ENCODE measurements at regions not wholly inside any gene's neighbourhood (a gene's known extent, or its start where the extent isn't known, plus 50 kb on each side); places are given as distances from the start of the nearest gene placed in this dataset.

- TF ChIP-seq CTCF (conservative IDR thresholded peaks at IDR 0.05; ENCODE audit: low read depth, low read length), result no peak
- H3K27me3 ChIP-seq (ENCODE audit: insufficient read depth, low read depth), result no peaks in the 10 kb centered on the region
- no peaks in the 10 kb centered on the region for H4K20me1 ChIP-seq (ENCODE audit: insufficient read depth)
- H3K9ac ChIP-seq, result no peak overlapping the region
- no peak overlapping the region for H3K4me3 ChIP-seq (IDR thresholded peaks at IDR 0.05; ENCODE audit: insufficient read depth, low read depth, low read length)
- H2AFZ ChIP-seq (ENCODE audit: low read depth), result no peak overlapping the region
- H3K79me2 ChIP-seq (ENCODE audit: insufficient read depth, low read depth), result no peaks in the 10 kb centered on the region
- H3K4me2 ChIP-seq, result no peak overlapping the region
- H3K27ac ChIP-seq, result no peak overlapping the region
- H3K36me3 ChIP-seq (ENCODE audit: insufficient read depth), result no peaks in the 10 kb centered on the region
- no peaks in the 10 kb centered on the region for H3K4me1 ChIP-seq (ENCODE audit: low read depth, poor library complexity, severe bottlenecking)
These were observed 176.2 kb upstream of the THRB start for GRCh38 chr3:24670871-24671270.

- Histone ChIP-seq H3K9ac (no peak overlapping the region), H3K27me3 (ENCODE audit: insufficient read depth, low read depth) (no peaks in the 10 kb centered on the region), H3K27ac (no peak overlapping the region), H4K20me1 (ENCODE audit: insufficient read depth) (no peaks in the 10 kb centered on the region), H3K4me3 (IDR thresholded peaks at IDR 0.05; ENCODE audit: insufficient read depth, low read depth, low read length) (no peak overlapping the region), H3K4me1 (ENCODE audit: low read depth, poor library complexity, severe bottlenecking) (no peaks in the 10 kb centered on the region), H3K4me2 (no peak overlapping the region), H3K36me3 (ENCODE audit: insufficient read depth) (no peaks in the 10 kb centered on the region), H3K79me2 (ENCODE audit: insufficient read depth, low read depth) (no peaks in the 10 kb centered on the region), H2AFZ (ENCODE audit: low read depth) (no peak overlapping the region)
- TF ChIP-seq CTCF (conservative IDR thresholded peaks at IDR 0.05; ENCODE audit: low read depth, low read length), result no peak
These were observed 178.9 kb upstream of the THRB start for GRCh38 chr3:24673596-24673995.

GRCh38 chr3:24674261-24674660, 179.6 kb upstream of the THRB start:
- no peak overlapping the region for H2AFZ ChIP-seq (ENCODE audit: low read depth)
- H3K9ac ChIP-seq, result no peak overlapping the region
- no peak for TF ChIP-seq CTCF (conservative IDR thresholded peaks at IDR 0.05; ENCODE audit: low read depth, low read length)

GRCh38 chr3:24678021-24678420, 183.4 kb upstream of the THRB start:
- H3K4me2 ChIP-seq, result no peak overlapping the region
- no peak overlapping the region for H3K27ac ChIP-seq
- H3K9ac ChIP-seq, result no peak overlapping the region

More at GRCh38 chr3:24674261-24674660, 179.6 kb upstream of the THRB start:
- no peak overlapping the region for H3K4me2 ChIP-seq
- no peak overlapping the region for H3K4me3 ChIP-seq (IDR thresholded peaks at IDR 0.05; ENCODE audit: insufficient read depth, low read depth, low read length)
- no peaks in the 10 kb centered on the region for H3K4me1 ChIP-seq (ENCODE audit: low read depth, poor library complexity, severe bottlenecking)
- no peaks in the 10 kb centered on the region for H3K36me3 ChIP-seq (ENCODE audit: insufficient read depth)
- no peaks in the 10 kb centered on the region for H3K27me3 ChIP-seq (ENCODE audit: insufficient read depth, low read depth)
- no peak overlapping the region for H3K27ac ChIP-seq
- H3K79me2 ChIP-seq (ENCODE audit: insufficient read depth, low read depth), result no peaks in the 10 kb centered on the region
- no peaks in the 10 kb centered on the region for H4K20me1 ChIP-seq (ENCODE audit: insufficient read depth)

More at GRCh38 chr3:24678021-24678420, 183.4 kb upstream of the THRB start:
- TF ChIP-seq CTCF (conservative IDR thresholded peaks at IDR 0.05; ENCODE audit: low read depth, low read length), result no peak
- Histone ChIP-seq H3K4me3 (IDR thresholded peaks at IDR 0.05; ENCODE audit: insufficient read depth, low read depth, low read length) (no peak overlapping the region), H3K27me3 (ENCODE audit: insufficient read depth, low read depth) (no peaks in the 10 kb centered on the region), H2AFZ (ENCODE audit: low read depth) (no peak overlapping the region), H4K20me1 (ENCODE audit: insufficient read depth) (no peaks in the 10 kb centered on the region), H3K79me2 (ENCODE audit: insufficient read depth, low read depth) (no peaks in the 10 kb centered on the region), H3K36me3 (ENCODE audit: insufficient read depth) (no peaks in the 10 kb centered on the region), H3K4me1 (ENCODE audit: low read depth, poor library complexity, severe bottlenecking) (no peaks in the 10 kb centered on the region)

Measured in KMS-11 (cell line).